Ovary (tissue), 7 donors: ENCODE measurements at regions not wholly inside any gene's neighbourhood (a gene's known extent, or its start where the extent isn't known, plus 50 kb on each side); places are given as distances from the start of the nearest gene placed in this dataset.

Experiments used
- DNase-seq, 5 donors: peaks; one replicate each; pipeline ENCODE4 v3.0.0-alpha.2; 2019 to 2020
- H3K27ac ChIP-seq, 2 donors: fragments of 200-600 bp; one replicate each; pipeline versions ENCODE4 v1.5.1 to v1.8.0; 2019 to 2022
- H3K27me3 ChIP-seq: fragments of 200-600 bp; one replicate; pipeline ENCODE4 v1.8.0; 2022
- H3K36me3 ChIP-seq: fragments of 200-600 bp; sonication (generic); one replicate; pipeline ENCODE4 v1.5.1; 2019
- H3K4me1 ChIP-seq: one replicate; pipeline ENCODE4 v1.8.1; 2013; ENCODE audit warnings: mild to moderate bottlenecking, moderate library complexity; ENCODE audit not compliant: insufficient read depth
- H3K4me3 ChIP-seq: fragments of 200-600 bp; sonication (generic); one replicate; pipeline ENCODE4 v1.5.1; 2017
- H3K9me3 ChIP-seq, 2 donors: fragments of 200-600 bp in 1 of 2; sonication (generic) in 1 of 2; one replicate each; pipeline versions ENCODE4 v1.5.1 to v1.8.1; 2013 to 2019; ENCODE audit warnings: mild to moderate bottlenecking in 1 of 2, moderate library complexity in 1 of 2
- EP300 ChIP-seq: sonication (generic); formaldehyde crosslinking; IDR thresholded peaks from one replicate; pipeline ENCODE4 v1.6.1; 2017; ENCODE audit warnings: antibody characterized with exemption
- POLR2A ChIP-seq: fragments of 450-650 bp; IDR thresholded peaks from one replicate; pipeline ENCODE4 v1.6.1; 2017; ENCODE audit warnings: antibody characterized with exemption, mild to moderate bottlenecking, moderate library complexity
- WGBS, 3 donors: extraction: QIAGEN DNeasy Blood & Tissue Kit in 1 of 3; methylation state at CpG; one replicate each; pipeline versions ENCODE4 v1.1.5 to v1.1.7; 2013 to 2017; 5-methylcytosine and 5-hydroxymethylcytosine counted together
- intact Hi-C, 4 donors: fragments of 100-400 bp; cut with DNase I; formaldehyde crosslinking; loops; one replicate each; pipeline versions ENCODE4 v1.11.0 to v1.15.1; 2022 to 2023
- TF ChIP-seq, protein P1 (sequence below), 3 donors: fragments of 450-650 bp in 2 of 3; fragments of 200-600 bp in 1 of 3; IDR thresholded peaks; one replicate each; pipeline versions ENCODE4 v1.5.1 to v1.8.0; 2016 to 2022; ENCODE audit warnings: antibody characterized with exemption in 3 of 3, mild to moderate bottlenecking in 1 of 3
- donor health status: DM: no; HTN: no; CAD: no; lungs with moderate emphysema.
- donor health status: DM: no; HTN: no; CAD: no.
- donor health status: Bipolar disorder and iron deficiency.
- donor health status: DM: no; HTN: no; CAD: no.
- donor health status: DM: yes; HTN: yes; CAD: no.

DNA sequence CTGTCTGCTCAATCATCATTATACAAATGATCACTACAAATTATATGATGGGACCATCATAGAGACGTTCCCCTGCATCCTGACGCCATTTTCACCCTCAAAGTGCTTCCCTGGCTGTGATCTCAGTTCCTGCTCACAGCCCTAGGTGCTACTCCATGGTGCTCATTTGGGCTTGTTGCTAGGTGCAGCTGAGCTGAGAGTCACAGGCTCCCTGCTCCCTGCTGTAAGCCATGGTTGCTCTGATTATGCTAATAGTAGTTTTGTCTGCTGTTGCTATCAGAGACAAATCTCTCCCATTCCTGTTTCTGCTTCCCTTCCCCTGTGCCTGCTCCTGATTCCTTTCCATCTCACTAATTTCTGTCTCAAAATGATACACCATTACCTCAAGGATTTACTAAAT, 474.3 kb downstream of the METTL15 start:
- TF ChIP-seq, protein P1, sequence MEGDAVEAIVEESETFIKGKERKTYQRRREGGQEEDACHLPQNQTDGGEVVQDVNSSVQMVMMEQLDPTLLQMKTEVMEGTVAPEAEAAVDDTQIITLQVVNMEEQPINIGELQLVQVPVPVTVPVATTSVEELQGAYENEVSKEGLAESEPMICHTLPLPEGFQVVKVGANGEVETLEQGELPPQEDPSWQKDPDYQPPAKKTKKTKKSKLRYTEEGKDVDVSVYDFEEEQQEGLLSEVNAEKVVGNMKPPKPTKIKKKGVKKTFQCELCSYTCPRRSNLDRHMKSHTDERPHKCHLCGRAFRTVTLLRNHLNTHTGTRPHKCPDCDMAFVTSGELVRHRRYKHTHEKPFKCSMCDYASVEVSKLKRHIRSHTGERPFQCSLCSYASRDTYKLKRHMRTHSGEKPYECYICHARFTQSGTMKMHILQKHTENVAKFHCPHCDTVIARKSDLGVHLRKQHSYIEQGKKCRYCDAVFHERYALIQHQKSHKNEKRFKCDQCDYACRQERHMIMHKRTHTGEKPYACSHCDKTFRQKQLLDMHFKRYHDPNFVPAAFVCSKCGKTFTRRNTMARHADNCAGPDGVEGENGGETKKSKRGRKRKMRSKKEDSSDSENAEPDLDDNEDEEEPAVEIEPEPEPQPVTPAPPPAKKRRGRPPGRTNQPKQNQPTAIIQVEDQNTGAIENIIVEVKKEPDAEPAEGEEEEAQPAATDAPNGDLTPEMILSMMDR (IDR thresholded peaks at IDR 0.05): no peak
- TF ChIP-seq EP300: no peak
- TF ChIP-seq POLR2A: no peak
- no peaks in the 10 kb centered on the region for H3K4me1 ChIP-seq
- H3K27ac ChIP-seq: no peak overlapping the region
- H3K4me3 ChIP-seq: no peak overlapping the region
- no peak for DNase-seq
- H3K9me3 ChIP-seq: no peaks in the 10 kb centered on the region
- WGBS, 3 donors: 76 to 84% (median 83%) methylated on average over 2 of the region's 2 CpGs
- intact Hi-C loops: no loop called here
- no peaks in the 10 kb centered on the region for H3K36me3 ChIP-seq
- H3K27me3 ChIP-seq: no peaks in the 10 kb centered on the region

DNA sequence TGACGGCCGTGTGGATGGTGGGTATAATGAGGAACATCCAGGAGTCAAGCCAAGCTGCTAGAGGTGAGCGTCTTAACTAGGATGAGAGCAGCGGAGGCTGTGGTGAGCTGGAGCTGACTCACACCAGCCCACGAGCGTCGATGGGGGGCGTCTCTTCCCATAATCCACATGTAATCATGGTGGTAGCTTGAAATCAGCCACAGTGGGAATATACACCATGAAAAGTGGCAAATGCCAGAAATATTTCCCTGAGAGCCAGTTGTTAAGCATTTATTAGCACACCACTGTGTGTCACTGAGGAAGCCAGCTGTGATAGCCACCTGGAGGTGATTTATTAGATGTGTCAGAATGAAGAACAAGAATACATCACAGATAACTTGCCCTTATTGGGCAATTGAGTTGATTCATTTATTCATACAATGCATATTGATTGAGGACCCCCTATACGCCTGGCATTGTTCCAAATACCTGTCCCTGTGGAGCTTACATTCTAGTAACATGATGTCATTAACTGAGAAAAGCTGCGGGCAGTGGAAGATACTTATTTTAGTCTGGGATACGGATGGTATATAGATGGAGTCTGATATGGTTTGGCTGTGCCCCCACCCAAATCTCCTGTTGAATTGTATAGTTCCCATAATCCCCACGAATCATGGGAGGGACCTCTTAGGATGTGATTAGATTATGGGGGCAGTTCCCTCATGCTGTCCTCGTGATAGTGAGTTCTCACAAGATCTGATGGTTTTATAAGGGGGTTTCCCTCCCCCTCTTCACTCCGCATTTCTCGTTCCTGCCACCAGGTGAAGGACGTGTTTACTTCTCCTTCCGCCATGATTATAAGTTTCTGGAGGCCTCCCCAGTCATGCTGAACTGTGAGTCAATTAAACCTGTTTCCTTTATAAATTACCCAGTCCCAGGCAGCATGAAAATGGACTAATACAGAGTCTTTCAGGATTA, 473.4 kb downstream of the METTL15 start:
- no peak for DNase-seq
- Histone ChIP-seq H3K27me3 (no peaks in the 10 kb centered on the region), H3K4me1 (no peaks in the 10 kb centered on the region), H3K9me3 (no peaks in the 10 kb centered on the region), H3K27ac (no peak overlapping the region), H3K4me3 (no peak overlapping the region), H3K36me3 (no peaks in the 10 kb centered on the region)
- no peak for TF ChIP-seq POLR2A
- TF ChIP-seq, protein P1 (IDR thresholded peaks at IDR 0.05): no peak
- TF ChIP-seq EP300: no peak
- intact Hi-C loops: no loop called here
- WGBS, 3 donors: 84 to 86% (median 84%) methylated on average over 17 of the region's 17 CpGs

DNA sequence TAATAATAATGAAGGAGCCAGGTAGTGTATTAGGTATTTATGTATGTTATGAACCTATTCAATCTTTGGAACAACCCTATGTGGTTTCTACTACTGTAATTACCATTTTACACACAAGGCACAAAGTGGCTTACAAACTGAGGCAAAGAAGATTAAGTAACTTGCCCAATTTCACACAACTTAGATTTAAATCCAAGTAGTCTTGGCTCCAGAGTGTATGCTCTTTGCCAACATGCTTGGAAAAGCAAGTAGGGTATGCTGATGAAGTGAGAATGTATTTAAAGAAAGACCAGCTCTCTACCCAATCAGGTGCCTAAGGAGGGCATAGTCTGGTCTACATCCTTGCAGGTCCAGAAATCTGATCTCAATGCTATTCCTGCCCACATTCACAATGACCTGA, 463.2 kb downstream of the METTL15 start:
- intact Hi-C loops: no loop called here
- H3K9me3 ChIP-seq: no peaks in the 10 kb centered on the region
- no peak for DNase-seq
- no peak for TF ChIP-seq EP300
- no peak for TF ChIP-seq POLR2A
- TF ChIP-seq, protein P1 (IDR thresholded peaks at IDR 0.05): no peak
- H3K4me1 ChIP-seq: peaks cover 2% of the 10 kb centered on the region
- no peak overlapping the region for H3K27ac ChIP-seq
- no peak overlapping the region for H3K4me3 ChIP-seq
- H3K36me3 ChIP-seq: no peaks in the 10 kb centered on the region
- H3K27me3 ChIP-seq: no peaks in the 10 kb centered on the region

DNA sequence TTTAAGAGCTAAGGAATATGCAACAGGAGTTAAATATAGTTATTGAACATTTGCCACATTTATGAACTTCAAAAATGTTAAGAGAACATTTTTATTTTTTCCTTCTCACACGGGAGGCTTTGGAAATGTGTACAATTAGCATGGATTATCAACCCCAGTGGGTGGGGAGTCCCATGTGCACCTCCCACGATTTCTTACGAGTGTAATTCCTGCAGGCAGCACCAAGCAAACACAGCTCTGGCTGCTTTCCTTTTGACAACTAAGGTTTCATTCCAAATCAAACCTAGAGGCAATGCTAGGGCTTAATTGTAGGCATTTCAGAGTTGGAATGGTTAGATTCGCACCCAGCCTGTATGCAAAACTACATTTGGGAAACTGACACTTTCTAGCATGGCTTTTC, 460.9 kb downstream of the METTL15 start:
- no peak for DNase-seq
- Histone ChIP-seq H3K27me3 (no peaks in the 10 kb centered on the region), H3K4me1 (peaks cover 2% of the 10 kb centered on the region), H3K4me3 (no peak overlapping the region), H3K36me3 (no peaks in the 10 kb centered on the region), H3K9me3 (no peaks in the 10 kb centered on the region), H3K27ac (no peak overlapping the region)
- WGBS, 3 donors: 31 to 37% (median 34%) methylated on average over 4 of the region's 4 CpGs
- intact Hi-C loops: loop anchor here in 1 of 4 donors (5.0 kb wide), 1 partner anchor 1067 kb away; no protein-coding TSS in a partner anchor
- TF ChIP-seq EP300 (no peak), POLR2A (no peak)
- TF ChIP-seq, protein P1 (IDR thresholded peaks at IDR 0.05): no peak
